C1 segment of cervical spinal cord (tissue), 14 donors: ENCODE measurements at regions not wholly inside any gene's neighbourhood (a gene's known extent, or its start where the extent isn't known, plus 50 kb on each side); places are given as distances from the start of the nearest gene placed in this dataset.

Experiments
- DNase-seq, 14 donors: peaks; one replicate each; lab custom pipeline; 2025; lab: John Stamatoyannopoulos, UW

- no peak for DNase-seq
Measured at GRCh38 chr1:5385956-5386355, 606.3 kb downstream of the NPHP4 start.

- DNase-seq: no peak
Measured at GRCh38 chr1:5385096-5385799, 607.0 kb downstream of the NPHP4 start.

GRCh38 chr1:5381491-5381890 lies 610.7 kb downstream of the NPHP4 start:
- no peak for DNase-seq

- no peak for DNase-seq
Measured at GRCh38 chr1:5379176-5379759, 613.0 kb downstream of the NPHP4 start.

- DNase-seq: no peak
Measured at GRCh38 chr1:5376538-5377247, 615.5 kb downstream of the NPHP4 start.

DNA sequence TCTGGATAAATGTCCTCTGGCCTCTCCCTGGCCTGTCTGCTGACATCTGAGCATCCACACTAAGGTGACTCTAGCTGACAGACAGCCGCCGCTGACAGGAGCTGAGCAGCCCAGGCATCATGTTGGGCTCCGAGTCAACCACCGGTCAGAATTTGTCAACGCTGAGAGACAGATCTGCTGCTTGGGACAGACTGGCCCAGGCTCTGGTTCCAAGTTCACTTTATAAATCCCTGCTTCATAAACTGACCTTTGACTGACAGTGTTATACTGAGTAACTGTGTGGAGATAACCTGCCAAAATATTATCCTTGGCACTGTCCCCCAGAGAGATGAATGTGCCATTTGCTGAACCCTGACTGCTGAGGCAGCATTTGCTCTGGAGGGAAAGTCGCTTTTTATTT lies 616.7 kb downstream of the NPHP4 start:
- DNase-seq: no peak

DNA sequence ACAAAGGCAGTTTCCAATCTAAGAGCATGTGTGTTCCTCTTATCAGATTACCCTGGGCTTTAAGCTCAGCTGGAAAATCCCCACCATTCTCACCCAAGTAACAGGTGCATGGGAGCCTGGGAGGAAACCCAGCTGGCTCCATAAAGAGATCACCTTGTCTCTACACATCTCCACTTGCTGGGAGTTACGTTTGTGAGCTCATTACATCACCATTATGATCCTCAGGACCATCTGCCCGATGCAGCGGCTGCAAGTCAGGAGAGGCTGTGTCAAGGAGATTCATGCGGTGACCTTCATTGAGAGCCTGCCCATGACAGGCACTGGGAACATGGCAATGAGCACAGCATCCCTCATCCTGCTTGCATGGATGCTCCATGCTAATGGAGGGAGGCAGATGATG lies 618.0 kb downstream of the NPHP4 start:
- no peak for DNase-seq

- DNase-seq: no peak
Measured at GRCh38 chr1:5373281-5373680, 618.9 kb downstream of the NPHP4 start.

GRCh38 chr1:5371270-5371669 lies 621.0 kb downstream of the NPHP4 start:
- no peak for DNase-seq

- no peak for DNase-seq
Measured at GRCh38 chr1:5370311-5370710, 621.9 kb downstream of the NPHP4 start.

- DNase-seq: no peak
Measured at GRCh38 chr1:5369223-5369622, 623.0 kb downstream of the NPHP4 start.

GRCh38 chr1:5368201-5368600 lies 624.0 kb downstream of the NPHP4 start:
- DNase-seq: no peak

DNA sequence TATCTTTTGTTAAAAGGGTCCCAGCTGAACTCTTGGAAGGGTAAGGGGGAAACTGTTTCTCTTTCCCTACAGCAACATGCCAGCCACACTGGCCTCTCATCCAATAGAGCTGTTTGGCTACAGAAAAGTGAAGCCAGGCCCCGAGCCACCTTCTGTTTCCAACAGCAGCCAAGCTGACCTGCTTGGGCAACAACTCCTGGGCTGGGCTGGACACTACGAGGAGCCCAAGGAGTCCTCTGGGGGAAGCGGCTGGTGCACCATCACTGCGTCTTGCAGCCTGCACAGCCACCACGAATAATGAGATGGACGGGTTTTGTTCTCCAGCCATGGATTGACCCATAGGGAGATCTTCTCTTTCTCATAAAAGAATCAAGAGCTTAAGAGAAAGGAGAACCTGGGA lies 624.9 kb downstream of the NPHP4 start:
- no peak for DNase-seq

DNA sequence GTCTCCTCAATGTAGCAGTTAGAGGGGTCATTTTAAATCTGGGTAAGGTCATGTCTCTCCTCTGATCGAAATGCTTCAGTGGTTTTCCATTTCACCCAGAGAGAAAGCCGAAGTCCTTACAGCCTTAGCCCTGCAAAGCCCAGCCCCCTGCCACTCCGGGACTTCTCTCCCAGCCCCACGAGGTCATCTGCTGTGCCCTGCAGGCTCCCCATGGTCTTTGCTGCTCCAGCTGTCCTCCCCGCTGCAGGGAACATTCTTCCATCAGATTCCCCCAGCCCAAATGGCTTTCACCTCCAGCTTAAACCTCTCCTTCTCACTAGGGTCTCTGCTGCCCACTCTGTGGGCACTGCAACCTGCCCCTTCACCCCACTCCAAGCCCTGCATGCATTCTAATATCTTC lies 626.5 kb downstream of the NPHP4 start:
- no peak for DNase-seq

DNA sequence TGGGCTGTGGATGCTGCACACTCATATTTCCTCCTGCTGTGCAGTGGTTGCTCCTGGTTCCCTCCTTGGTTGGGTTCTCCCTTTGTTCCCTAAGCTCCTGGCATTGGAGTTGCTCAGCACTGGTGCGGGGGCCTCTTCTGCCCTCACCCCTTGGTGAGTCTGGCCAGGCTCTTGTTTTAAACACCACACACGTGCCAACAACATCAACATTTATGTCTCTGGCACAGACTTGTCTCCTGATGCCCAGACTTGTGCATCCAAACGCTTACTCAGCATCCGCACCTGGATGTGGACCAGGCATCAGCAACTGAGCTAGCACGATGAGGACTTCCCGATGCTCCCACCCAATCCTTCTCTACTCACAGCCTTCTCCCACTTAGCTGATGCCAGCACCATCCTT lies 627.6 kb downstream of the NPHP4 start:
- DNase-seq: no peak

DNA sequence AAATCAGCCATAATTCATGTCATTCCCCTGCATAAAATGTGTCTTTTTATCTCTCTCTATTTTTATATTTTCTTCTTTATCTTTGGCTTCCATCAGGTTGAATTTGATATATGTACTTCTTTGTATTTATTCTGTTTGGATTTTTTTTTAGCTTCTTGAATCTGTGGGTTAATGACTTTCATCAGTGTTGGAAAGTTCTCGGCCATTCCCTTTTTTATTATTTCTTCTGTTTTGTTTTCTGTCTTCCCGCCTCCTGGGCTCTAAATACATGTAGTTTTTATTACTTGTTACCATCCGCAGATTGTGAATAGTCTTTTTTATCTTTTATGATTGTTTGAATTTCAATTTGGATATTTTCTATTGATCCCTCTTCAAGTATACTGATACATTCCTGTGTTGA lies 637.5 kb downstream of the NPHP4 start:
- DNase-seq: no peak

GRCh38 chr1:5351366-5351765 lies 640.9 kb downstream of the NPHP4 start:
- DNase-seq: no peak

GRCh38 chr1:5349526-5349925 lies 642.7 kb downstream of the NPHP4 start:
- DNase-seq: no peak

DNA sequence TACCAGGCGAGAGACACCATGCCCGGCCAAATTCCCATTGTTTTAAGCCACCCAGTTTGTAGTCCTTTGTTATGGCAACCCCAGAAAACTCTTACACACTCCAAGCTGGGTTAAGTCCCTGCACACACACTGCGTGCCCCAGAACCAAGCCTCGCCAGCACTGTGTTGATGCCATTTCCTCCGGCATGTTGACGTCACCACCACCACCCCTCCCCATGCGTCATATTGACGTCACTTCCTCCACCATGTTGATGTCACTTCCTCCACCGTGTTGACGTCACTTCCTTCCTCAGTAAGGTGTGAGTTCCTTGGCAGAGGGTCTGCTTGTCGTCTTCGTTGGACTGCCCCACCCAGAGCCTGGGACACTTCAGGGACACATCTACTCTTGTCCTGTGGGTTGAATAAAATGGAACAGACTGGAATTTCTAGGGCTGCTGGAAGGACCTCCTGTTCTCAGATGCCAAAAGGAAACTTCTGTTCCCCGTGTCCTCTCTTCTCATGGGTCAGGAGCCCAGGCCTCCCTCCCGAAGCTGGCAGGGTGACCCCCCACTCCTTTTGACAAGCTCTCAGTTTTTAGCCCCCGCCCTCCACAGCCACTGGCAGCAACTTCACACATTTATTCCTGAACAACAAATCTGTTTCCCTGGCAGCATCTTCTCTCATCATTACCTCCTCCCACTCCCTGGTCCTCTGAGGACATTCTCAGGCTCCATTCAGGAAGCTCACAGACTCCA lies 643.3 kb downstream of the NPHP4 start:
- DNase-seq: no peak

DNA sequence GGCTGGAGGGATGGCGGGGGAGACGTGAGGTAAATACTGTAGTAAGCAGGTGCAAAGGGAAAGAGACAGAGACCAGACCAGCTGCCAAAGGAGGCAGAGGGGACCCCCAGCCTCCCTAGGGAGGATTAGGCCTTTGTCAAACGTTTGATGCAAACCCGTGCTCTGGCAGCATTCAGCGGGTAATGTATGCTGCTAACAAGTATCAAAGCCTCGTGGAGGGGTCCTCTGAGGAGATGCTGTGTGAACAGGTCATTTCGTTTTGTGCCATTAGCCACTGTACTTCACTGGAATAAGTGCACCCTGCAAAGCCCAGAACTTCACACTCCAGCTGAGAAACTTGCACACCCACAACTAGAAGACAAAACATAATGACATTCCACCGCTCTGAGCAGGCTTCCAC lies 644.5 kb downstream of the NPHP4 start:
- DNase-seq: no peak

- DNase-seq: no peak
Measured at GRCh38 chr1:5345556-5345955, 646.7 kb downstream of the NPHP4 start.

DNA sequence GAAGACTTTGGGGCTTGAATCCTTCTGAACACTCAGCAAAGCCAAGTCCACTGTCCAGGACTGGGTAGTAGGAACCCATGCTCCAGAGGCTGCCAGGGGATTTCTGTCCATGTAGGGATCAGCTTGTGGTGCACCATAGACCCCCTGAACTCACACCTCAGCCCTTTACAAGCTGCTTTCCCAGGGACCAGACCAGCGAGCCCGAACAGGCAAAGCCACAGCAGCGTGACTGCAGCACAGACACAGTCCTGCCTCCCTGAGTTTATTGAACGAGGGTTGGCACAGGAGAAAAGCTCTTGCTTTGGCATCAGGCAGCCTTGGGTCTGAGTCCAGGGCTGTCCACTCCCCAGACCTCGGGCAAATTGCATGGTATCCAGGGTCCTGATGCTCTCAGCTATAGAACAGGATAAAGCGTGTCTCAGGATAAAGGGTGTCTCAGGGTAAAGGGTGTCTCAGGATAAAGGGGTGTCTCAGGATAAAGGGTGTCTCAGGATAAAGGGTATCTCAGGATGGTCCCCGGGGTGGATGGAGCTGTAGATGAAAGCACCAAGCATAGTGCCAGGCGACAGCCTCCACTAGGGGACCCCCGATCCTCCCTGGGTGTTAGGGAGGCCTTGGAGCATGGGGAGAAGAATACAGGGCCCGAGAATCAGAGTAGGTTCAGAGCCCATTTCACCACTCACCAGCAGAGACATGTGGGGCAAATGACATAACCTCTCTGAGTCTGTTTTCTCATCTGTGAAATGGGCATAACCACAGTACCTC lies 648.8 kb downstream of the NPHP4 start:
- DNase-seq: no peak
